H9 (cell line): ENCODE measurements at regions not wholly inside any gene's neighbourhood (a gene's known extent, or its start where the extent isn't known, plus 50 kb on each side); places are given as distances from the start of the nearest gene placed in this dataset.
A peak's percentile ranks its signal among the peaks of the same experiment; 100 is the strongest.

Source experiments
- DNase-seq: peaks from one replicate; pipeline ENCODE4 v3.0.0-alpha.2; 2017
- H2AFZ ChIP-seq: one replicate; pipeline ENCODE4 v1.6.1; 2013; ENCODE audit warnings: mild to moderate bottlenecking, low read length, control low read depth, moderate library complexity
- H2AK5ac ChIP-seq: 2 replicates; pipeline ENCODE4 v1.6.1; 2013; ENCODE audit warnings: low read length, control low read depth, mixed read lengths; ENCODE audit not compliant: insufficient read length
- H2BK120ac ChIP-seq: one replicate; pipeline ENCODE4 v1.6.1; 2013; ENCODE audit warnings: low read depth, mild to moderate bottlenecking, low read length, control low read depth, inconsistent platforms; ENCODE audit not compliant: poor library complexity, severe bottlenecking
- H2BK12ac ChIP-seq: 2 replicates; pipeline ENCODE4 v1.6.1; 2013; ENCODE audit warnings: low read length, control low read depth, mixed read lengths, low read depth; ENCODE audit not compliant: insufficient read length
- H2BK15ac ChIP-seq: 2 replicates; pipeline ENCODE4 v1.6.1; 2013; ENCODE audit warnings: low read depth, low read length, control low read depth
- H2BK20ac ChIP-seq: one replicate; pipeline ENCODE4 v1.6.1; 2013; ENCODE audit warnings: low read depth, mild to moderate bottlenecking, low read length, control low read depth, inconsistent platforms; ENCODE audit not compliant: poor library complexity, severe bottlenecking
- H2BK5ac ChIP-seq: 2 replicates; pipeline ENCODE4 v1.6.1; 2013; ENCODE audit warnings: low read length, control low read depth, mixed read lengths; ENCODE audit not compliant: insufficient read length
- H3K14ac ChIP-seq: 2 replicates; pipeline ENCODE4 v1.6.1; 2013; ENCODE audit warnings: low read length, control low read depth; ENCODE audit not compliant: insufficient read depth
- H3K18ac ChIP-seq: 2 replicates; pipeline ENCODE4 v1.6.1; 2013; ENCODE audit warnings: low read depth, mild to moderate bottlenecking, mixed read lengths, low read length, control low read depth; ENCODE audit not compliant: insufficient read length
- H3K23ac ChIP-seq: 2 replicates; pipeline ENCODE4 v1.6.1; 2013; ENCODE audit warnings: low read length, control low read depth, mixed read lengths, low read depth; ENCODE audit not compliant: insufficient read length
- H3K23me2 ChIP-seq: 2 replicates; pipeline ENCODE4 v1.6.1; 2013; ENCODE audit warnings: low read depth, mild to moderate bottlenecking, mixed read lengths, low read length, control low read depth; ENCODE audit not compliant: insufficient read length, poor library complexity, severe bottlenecking
- H3K27ac ChIP-seq: 2 replicates; pipeline ENCODE4 v1.5.1; 2013; ENCODE audit warnings: low read length, control low read depth, mixed read lengths, low read depth; ENCODE audit not compliant: insufficient read length
- H3K27me3 ChIP-seq: 2 replicates; pipeline ENCODE4 v1.6.1; 2013; ENCODE audit warnings: low read length, control low read depth, inconsistent platforms; ENCODE audit not compliant: insufficient read depth
- H3K4ac ChIP-seq: 2 replicates; pipeline ENCODE4 v1.6.1; 2013; ENCODE audit warnings: low read depth, mild to moderate bottlenecking, control low read depth, inconsistent platforms, low read length, moderate library complexity
- H3K4me1 ChIP-seq: 2 replicates; pipeline ENCODE4 v1.6.1; 2013; ENCODE audit warnings: low read length, control low read depth, inconsistent platforms; ENCODE audit not compliant: insufficient read depth
- H3K4me2 ChIP-seq: 2 replicates; pipeline ENCODE4 v1.6.1; 2013; ENCODE audit warnings: low read length, control low read depth, mixed read lengths; ENCODE audit not compliant: insufficient read length, insufficient read depth
- H3K56ac ChIP-seq: 2 replicates; pipeline ENCODE4 v1.6.1; 2013; ENCODE audit warnings: low read depth, mild to moderate bottlenecking, mixed read lengths, low read length, control low read depth; ENCODE audit not compliant: insufficient read length
- H3K79me1 ChIP-seq: 2 replicates; pipeline ENCODE4 v1.6.1; 2013; ENCODE audit warnings: low read depth, mild to moderate bottlenecking, moderate library complexity, low read length, control low read depth, inconsistent platforms; ENCODE audit not compliant: insufficient read depth, poor library complexity, severe bottlenecking
- H3K79me2 ChIP-seq: 2 replicates; pipeline ENCODE4 v1.6.1; 2013; ENCODE audit warnings: low read length, control low read depth, inconsistent platforms; ENCODE audit not compliant: insufficient read depth
- H3K9ac ChIP-seq: 2 replicates; pipeline ENCODE4 v1.6.1; 2013; ENCODE audit warnings: low read length, control low read depth, mixed read lengths; ENCODE audit not compliant: insufficient read length; ENCODE audit errors: extremely low read depth
- H3K9me3 ChIP-seq: one replicate; pipeline ENCODE4 v1.6.1; 2013; ENCODE audit warnings: low read depth, low read length, inconsistent platforms; ENCODE audit not compliant: control insufficient read depth
- H3T11ph ChIP-seq: one replicate; pipeline ENCODE4 v1.6.1; 2013; ENCODE audit warnings: mild to moderate bottlenecking, low read length, control low read depth, inconsistent platforms
- H4K20me1 ChIP-seq: one replicate; pipeline ENCODE4 v1.6.1; 2013; ENCODE audit not compliant: control insufficient read depth, insufficient read length, insufficient read depth
- H4K5ac ChIP-seq: 2 replicates; pipeline ENCODE4 v1.6.1; 2013; ENCODE audit warnings: low read depth, mild to moderate bottlenecking, mixed read lengths, low read length, control low read depth; ENCODE audit not compliant: insufficient read length
- H4K8ac ChIP-seq: replicated peaks from 2 replicates; pipeline ENCODE4 v1.6.1; 2013; ENCODE audit warnings: low read length, control low read depth, mixed read lengths, low read depth; ENCODE audit not compliant: insufficient read length
- H4K91ac ChIP-seq: 2 replicates; pipeline ENCODE4 v1.6.1; 2013; ENCODE audit warnings: low read depth, mild to moderate bottlenecking, moderate library complexity, mixed read lengths, low read length, control low read depth; ENCODE audit not compliant: insufficient read length
- H3K27ac Mint-ChIP-seq, 3 experiments: 2 replicates in 2 of 3; 3 replicates in 1 of 3; pipeline ENCODE4 v1.8.0; 2020 to 2021; ENCODE audit warnings: mixed read lengths in 3 of 3, mild to moderate bottlenecking in 1 of 3, moderate library complexity in 1 of 3
- H3K27me3 Mint-ChIP-seq: 2 replicates; pipeline ENCODE4 v1.8.0; 2021; ENCODE audit warnings: low read depth, mild to moderate bottlenecking, moderate library complexity, mixed read lengths
- H3K36me3 Mint-ChIP-seq, 3 experiments: 2 replicates in 2 of 3; 3 replicates in 1 of 3; pipeline ENCODE4 v1.8.0; 2020 to 2021; ENCODE audit warnings: low read depth in 3 of 3, mixed read lengths in 3 of 3; ENCODE audit not compliant: insufficient read depth in 1 of 3
- H3K4me1 Mint-ChIP-seq, 2 experiments: 2 replicates each; pipeline ENCODE4 v1.8.0; 2020; ENCODE audit warnings: mixed read lengths in 2 of 2
- H3K4me3 Mint-ChIP-seq, 2 experiments: 2 replicates in 1 of 2; 3 replicates in 1 of 2; pipeline ENCODE4 v1.8.0; 2020 to 2021; ENCODE audit warnings: mild to moderate bottlenecking in 2 of 2, mixed read lengths in 2 of 2, moderate library complexity in 1 of 2
- H3K9me3 Mint-ChIP-seq, 2 experiments: 2 replicates in 1 of 2; 3 replicates in 1 of 2; pipeline ENCODE4 v1.8.0; 2020; ENCODE audit warnings: mild to moderate bottlenecking in 2 of 2, mixed read lengths in 2 of 2, moderate library complexity in 1 of 2
- WGBS: extraction: QIAGEN DNeasy Blood & Tissue Kit; methylation state at CpG from one replicate; pipeline ENCODE4 v1.1.7; 2013; ENCODE audit warnings: missing lambda C conversion rate, low lambda C conversion rate, mixed read lengths; ENCODE audit not compliant: insufficient read length; ENCODE audit errors: extremely low coverage; 5-methylcytosine and 5-hydroxymethylcytosine counted together
- TF ChIP-seq, protein P1 (sequence below): fragments of 200-600 bp; sonication (generic); conservative IDR thresholded peaks from 3 replicates; pipeline ENCODE4 v1.8.0; 2021; ENCODE audit warnings: antibody characterized with exemption, mild to moderate bottlenecking

DNA sequence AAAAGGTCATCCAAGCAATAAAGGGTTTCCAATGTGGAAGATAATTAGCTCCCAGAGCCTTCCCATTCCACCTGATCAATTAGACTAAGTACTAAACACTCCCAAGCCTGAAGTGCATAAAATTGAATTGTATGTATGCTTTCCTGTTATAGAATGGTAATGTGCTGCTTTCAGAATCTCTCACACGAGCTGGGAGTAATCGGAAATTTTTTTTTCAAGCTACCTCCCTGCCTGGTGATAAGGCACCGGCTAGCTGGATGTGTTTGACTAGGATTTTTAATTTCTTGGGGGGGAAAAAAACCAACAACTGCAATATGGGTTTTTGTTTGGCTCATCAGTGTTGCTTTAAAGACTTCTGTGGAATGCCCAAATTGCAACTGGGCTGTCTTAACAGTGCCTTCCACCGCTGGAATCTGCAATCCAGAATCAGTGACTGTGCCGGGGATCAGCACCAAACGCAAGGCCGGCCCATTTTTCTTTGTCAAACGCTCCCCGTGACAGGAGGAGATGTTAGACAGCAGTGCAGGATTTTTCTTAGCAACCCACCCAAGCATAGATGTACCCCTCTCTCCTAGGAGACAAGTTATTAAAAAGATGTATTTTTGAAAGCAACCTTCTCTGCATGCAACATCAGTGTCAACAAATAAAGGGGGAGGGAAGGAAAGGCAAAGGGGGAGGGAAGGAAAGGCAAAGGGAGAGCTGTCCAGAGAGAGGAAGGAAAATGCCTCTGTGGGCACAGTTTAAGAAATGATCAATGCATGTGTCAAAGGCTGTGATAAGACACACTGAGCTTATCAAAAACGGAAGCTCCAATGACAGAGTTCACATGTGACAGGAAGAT is 387.2 kb downstream of the NPIPA8 start:
- Histone ChIP-seq H4K8ac (no peak overlapping the region), H3K56ac (no peak overlapping the region), H3K9me3 (no peaks in the 10 kb centered on the region), H3K4me1 (no peaks in the 10 kb centered on the region), H2AK5ac (no peak overlapping the region), H3K27ac (no peak overlapping the region), H2AFZ (peak overlapping the region; percentile 27), H2BK15ac (no peak overlapping the region), H4K91ac (no peak overlapping the region), H3K4ac (no peak overlapping the region), H4K5ac (no peak overlapping the region), H3K9ac (no peak overlapping the region), H3K4me2 (no peak overlapping the region), H2BK5ac (no peak overlapping the region), H3K79me2 (no peaks in the 10 kb centered on the region), H3K18ac (no peak overlapping the region), H3K79me1 (no peaks in the 10 kb centered on the region), H2BK20ac (no peak overlapping the region), H2BK12ac (no peak overlapping the region), H3T11ph (peak overlapping the region; percentile 43), H3K27me3 (no peaks in the 10 kb centered on the region), H3K23ac (no peak overlapping the region), H3K14ac (no peak overlapping the region), H3K23me2 (no peaks in the 10 kb centered on the region), H4K20me1 (no peaks in the 10 kb centered on the region), H2BK120ac (no peak overlapping the region)
- Mint-ChIP-seq H3K4me1 (peaks cover 27 to 37% of the 10 kb centered on the region in 2 experiments), H3K27ac (no peak overlapping the region), H3K27me3 (peaks cover 4% of the 10 kb centered on the region; the same call in 1 of the 2 replicates), H3K9me3 (peaks cover 0 to 2% of the 10 kb centered on the region in 2 experiments; a peak in 1 of 5 replicates), H3K36me3 (no peaks in the 10 kb centered on the region), H3K4me3 (no peak overlapping the region)
- TF ChIP-seq, protein P1, sequence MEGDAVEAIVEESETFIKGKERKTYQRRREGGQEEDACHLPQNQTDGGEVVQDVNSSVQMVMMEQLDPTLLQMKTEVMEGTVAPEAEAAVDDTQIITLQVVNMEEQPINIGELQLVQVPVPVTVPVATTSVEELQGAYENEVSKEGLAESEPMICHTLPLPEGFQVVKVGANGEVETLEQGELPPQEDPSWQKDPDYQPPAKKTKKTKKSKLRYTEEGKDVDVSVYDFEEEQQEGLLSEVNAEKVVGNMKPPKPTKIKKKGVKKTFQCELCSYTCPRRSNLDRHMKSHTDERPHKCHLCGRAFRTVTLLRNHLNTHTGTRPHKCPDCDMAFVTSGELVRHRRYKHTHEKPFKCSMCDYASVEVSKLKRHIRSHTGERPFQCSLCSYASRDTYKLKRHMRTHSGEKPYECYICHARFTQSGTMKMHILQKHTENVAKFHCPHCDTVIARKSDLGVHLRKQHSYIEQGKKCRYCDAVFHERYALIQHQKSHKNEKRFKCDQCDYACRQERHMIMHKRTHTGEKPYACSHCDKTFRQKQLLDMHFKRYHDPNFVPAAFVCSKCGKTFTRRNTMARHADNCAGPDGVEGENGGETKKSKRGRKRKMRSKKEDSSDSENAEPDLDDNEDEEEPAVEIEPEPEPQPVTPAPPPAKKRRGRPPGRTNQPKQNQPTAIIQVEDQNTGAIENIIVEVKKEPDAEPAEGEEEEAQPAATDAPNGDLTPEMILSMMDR: no peak
- no CpG with 5 or more reads among the region's 10 CpGs for WGBS
- no peak for DNase-seq
